GM21526 (cell line): ENCODE measurements at regions not wholly inside any gene's neighbourhood (a gene's known extent, or its start where the extent isn't known, plus 50 kb on each side); places are given as distances from the start of the nearest gene placed in this dataset.

ENCODE experiments used
- ATAC-seq: cut with Tn5 transposase; IDR thresholded peaks from one replicate; pipeline ENCODE4 v1.9.1; 2021; ENCODE audit warnings: moderate library complexity; ENCODE audit not compliant: unreplicated experiment, low FRiP score

DNA sequence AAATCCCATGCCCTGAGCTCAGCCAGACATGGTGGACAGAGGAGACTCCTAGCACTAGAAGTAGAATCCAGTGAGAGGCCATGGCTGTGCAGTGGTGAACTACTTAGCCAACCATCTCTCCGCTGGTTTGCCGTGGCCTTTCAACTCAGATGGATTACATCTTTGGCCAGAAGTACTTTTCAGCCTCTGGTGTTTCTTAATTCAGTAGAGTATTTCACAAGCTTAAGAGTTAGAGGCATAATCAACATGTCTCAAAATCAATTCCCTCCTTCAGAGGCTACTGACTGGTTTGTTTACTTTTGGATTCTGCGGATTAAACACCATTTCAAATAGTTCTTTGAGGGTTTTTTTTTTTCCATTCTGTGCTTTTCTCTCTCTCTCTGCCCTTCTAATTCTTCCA lies 91.1 kb upstream of the PGRMC2 start:
- no peak for ATAC-seq

DNA sequence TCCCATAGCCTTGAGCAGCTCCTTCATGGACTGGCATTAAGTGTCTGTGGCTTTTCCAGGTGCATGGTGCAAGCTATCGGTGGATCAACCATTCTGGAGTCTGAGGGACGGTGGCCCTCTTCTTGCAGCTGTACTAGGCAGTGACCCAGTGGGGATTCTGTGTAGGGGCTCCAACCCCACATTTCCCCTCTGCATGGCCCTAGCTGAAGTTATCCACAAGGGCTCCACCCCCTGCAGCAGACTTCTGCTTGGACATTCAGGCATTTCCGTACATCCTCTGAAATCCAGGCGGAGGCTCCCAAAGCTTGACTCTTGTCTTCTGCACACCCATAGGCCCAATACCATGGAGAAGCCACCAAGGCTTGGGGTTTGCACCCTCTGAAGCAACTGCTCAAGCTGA lies 89.3 kb upstream of the PGRMC2 start:
- no peak for ATAC-seq

DNA sequence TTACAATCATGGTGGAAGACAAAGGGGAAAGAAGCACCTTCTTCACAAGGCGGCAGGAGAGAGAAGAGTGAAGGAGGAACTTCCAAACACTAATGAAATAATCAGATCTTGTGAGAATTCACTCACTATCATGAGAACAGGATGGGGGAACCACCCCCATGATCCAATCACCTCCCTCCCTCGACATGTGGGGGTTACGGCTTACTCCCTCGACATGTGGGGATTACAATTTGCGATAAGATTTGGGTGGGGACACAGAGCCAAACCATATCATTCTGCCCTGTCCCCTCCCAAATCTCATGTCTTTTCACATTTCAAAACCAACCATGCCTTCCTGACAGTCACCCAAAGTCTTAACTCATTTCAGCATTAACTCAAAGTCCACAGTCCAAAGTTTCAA lies 88.7 kb upstream of the PGRMC2 start:
- no peak for ATAC-seq

DNA sequence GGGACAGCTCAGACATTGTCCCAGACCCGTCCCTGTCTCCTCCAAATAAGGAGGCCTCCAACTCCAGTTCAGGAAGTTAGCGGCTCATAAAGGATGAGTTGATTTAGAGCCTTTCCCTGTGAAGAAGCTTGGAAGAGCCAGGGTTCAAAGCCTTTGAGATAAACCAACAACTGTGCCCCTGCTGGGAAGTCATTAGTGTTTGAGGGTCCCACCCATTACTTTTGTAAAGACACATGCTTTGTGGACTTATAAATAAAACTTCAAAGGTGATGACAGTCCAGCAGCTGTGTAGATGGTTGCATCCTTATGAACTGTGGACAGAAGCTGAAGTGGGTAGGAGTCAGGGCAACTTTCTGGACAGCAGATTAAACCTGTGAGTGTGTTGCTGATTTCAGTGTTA lies 86.0 kb upstream of the PGRMC2 start:
- ATAC-seq = no peak

DNA sequence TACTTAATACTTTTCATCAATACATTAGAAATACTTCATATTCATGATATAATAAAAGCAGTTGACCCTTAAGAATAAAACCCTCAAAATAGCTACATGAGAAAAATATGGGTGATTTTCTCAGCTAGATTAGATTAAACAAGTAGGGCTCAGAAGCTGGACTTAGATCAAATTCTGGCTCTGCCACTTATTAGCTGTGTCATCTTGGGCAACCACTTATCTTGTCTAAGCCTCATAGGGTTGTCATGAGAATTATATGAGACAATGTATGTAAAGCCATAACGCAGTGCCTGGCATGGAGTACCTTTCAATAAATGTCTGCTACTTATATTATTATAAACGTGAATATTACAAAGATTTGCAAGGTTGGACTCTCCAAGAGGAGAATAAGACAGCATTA lies 84.3 kb upstream of the PGRMC2 start:
- ATAC-seq = no peak

DNA sequence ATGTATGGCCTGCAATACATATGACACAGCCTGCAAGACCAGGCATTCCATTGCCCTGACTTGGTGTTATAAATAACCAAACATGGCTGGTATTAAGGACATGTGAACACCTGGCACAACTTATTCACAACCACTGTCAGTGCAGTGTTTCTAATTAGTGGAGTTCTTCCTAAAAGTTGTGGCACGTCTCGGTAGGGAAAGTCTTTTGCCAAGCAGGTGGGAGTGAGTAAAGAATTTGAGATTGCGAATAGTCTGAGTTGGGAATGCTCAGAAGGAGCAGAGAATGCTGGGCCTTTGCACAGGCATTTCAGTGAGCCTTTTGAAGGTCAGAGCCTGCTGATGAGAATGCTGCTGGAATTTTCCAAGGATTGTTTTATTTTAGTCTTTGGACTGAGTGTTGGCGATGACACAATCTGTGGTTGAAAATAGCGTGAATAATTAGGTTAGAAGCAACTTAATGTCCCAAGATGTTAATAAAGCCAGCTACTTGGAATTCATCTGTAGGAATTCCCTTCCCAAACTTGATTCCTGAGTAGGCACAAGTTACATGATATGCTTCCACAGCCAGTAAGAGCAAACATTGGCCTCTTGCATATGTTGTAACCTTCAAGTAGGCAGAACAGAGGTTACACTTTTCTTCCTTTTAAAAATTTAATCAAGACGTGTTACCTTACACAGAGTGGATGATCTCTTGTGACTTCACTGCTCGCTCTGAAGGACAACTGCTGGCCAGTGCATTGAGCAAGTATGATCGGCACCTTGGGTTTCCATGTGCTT lies 83.6 kb upstream of the PGRMC2 start:
- ATAC-seq = no peak

DNA sequence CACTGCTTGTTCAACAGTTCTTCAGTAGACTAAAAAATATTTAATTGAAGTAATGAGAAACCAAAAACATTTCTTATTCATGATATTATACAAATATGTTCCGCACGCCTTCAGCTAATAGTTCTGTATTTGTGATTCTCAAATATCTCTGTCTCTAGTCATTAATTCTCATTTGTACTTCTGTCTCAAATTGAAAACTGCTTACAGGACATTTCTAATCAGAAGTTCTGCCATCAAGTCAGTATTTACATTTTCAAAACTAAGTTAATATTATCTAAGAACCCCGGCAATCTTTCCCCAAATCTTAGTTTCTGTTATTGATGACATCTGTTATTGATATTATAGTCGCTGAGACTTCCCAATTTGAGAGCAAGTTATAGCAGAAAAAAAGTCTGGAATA lies 78.6 kb upstream of the PGRMC2 start:
- no peak for ATAC-seq

DNA sequence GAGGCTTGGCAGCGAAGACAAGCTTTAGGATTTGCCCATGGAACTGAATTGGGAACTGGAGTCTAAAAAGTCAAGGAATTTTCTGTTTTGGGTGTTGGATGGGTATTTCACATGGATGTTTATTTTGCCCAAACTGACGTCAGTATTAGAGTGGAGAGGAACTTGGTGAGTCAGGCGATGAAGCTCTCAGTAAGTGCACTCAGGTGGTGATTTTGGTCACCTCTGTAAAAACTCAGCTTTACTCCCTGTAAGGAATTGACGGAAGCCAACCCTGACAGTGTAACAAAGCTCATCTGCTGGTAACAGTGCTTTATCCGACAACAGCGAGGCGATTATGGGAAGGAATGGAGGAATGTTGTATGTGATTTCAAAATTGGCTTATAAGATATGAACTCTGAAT lies 77.0 kb upstream of the PGRMC2 start:
- ATAC-seq = no peak

DNA sequence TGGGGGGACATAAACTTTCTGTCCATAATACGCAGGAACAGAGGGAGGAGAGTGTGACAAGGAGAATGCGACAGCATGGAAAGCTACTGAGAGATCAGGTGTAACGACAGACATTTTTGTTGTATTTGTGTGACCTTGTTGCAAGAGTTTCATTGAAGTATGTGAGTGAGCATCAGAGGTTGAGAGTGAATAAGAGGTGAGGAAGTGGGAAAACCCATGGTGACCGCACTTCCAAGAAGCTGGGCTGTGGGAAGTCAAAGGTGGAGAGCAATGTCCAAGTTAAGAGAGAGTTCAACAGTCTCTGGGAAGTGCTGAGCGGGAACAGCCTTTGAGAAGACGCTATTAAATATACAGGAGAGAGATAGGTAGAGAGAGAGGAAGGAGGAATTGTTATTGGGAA lies 76.4 kb upstream of the PGRMC2 start:
- ATAC-seq = no peak

DNA sequence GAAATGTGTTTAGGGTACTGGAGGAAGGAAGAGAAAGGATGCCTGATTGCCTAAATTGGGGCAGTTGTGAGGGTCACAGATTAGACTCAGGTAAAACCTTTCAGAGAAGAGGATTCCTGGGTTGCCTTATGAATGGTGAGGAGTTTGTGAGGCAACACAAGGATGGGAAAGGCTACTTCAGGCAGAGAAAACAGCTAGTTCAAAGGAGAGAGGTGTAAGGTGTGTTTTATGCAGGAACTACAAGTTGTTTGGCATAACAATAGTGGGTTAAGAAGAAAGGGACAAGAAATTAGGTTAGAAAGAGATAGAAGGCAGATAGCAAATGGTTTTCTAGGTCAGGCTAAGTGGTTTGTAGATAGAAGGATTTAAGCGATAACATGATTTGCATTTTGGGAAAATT lies 75.1 kb upstream of the PGRMC2 start:
- no peak for ATAC-seq

DNA sequence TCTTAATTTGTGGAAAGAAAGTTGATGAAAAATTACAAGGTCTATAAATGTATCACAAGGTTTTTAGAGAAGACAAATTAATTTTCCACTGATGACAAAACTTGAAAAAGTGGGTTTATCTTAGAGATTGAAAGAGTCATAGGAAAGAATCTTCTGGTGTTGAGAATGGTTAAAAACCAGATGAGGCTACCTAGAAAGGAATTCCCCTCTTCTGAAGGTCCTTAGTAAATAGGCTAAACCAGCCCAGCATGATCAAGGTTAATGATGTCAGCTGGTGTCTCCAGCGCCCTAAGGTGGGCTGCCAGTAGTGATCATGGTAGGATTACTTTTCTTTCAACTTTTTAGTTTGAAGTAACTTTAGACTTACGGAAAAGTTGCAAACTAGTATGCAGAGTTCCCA lies 71.8 kb upstream of the PGRMC2 start:
- ATAC-seq = no peak

DNA sequence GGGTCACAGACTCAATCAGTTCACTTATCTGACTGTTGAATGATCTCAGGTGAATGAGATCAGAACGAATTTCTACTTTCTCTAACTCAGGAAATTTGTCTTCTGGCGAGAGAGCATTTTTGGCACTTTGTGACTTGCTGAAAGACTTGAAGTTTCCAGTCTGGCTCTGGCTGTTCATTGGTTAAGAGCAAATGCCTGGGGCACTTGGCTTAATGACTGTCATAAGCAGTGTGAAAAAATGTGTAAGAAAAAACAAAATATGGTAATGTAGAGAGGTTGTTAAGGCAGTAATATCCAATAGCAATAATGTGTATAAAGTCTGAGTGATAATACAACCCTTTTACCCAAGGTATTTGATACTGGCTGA lies 71.3 kb upstream of the PGRMC2 start:
- no peak for ATAC-seq

DNA sequence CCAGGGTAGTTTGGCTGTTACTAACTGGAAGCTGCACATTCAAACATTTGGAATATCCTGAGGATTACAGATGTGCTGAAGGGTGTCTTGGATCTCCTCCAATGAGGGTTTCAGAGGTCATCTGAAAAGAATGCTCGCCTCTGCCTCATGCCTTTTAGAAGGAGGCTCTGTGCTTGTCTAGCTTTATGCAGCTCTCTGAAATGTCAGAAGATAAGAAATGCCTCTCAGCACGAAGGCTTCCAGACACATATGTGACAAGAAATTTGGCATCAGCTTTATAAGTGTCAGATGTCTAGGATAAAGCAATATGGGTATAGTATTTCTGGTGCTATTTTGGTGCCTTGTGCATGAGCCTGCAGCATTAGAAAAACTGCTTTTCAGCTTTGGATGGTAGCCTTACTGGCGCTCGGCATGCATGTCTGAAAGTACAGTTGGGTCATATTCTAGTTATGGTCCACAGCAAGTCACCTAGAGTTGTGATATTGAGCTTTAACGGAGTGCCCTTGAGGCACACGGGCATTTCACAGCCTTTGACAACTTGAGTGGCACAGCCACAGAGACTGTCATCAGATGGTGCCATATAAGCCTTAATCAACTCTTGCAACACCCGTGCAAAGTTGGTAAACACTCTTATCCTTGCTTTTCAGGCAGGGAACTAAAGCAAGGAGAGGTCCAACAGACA lies 70.8 kb upstream of the PGRMC2 start:
- ATAC-seq = no peak

DNA sequence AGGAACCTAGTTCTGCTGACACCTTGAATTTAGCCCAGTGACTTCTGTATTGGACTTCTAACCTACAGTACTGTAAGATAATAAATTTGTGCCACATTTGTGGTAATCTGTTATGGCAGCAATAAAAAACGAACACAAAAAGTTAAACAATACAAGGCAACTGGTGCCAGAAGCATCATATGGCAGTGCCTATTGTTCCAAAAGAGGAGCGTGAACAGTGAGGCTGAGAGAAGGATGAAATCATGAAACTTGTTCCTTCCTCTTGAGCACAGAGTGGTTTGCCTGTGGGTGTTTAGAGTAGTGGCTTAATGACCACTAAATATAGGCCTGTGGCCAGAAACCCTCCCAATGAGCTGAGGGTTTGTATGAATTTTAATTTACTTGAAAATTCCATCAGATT lies 69.7 kb upstream of the PGRMC2 start:
- no peak for ATAC-seq

DNA sequence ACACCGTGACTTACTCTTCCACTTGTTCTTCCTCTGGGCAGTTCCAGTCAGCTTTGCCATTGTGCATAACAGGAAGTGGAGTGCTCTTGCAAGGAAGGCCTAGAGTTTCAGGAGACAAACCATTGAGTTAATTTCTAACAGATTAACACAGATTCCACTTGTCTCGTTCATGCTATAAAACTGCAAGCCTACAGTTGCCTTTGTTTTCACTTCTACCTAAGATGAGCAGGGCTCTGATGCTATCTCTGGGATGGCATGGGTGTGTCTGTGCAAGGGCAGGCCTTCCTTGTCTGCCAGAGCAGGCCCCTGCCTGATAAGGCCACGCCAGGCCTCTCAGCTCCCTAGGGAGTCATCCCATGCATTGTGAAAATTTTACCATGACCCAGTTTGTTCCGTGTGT lies 67.7 kb upstream of the PGRMC2 start:
- no peak for ATAC-seq

DNA sequence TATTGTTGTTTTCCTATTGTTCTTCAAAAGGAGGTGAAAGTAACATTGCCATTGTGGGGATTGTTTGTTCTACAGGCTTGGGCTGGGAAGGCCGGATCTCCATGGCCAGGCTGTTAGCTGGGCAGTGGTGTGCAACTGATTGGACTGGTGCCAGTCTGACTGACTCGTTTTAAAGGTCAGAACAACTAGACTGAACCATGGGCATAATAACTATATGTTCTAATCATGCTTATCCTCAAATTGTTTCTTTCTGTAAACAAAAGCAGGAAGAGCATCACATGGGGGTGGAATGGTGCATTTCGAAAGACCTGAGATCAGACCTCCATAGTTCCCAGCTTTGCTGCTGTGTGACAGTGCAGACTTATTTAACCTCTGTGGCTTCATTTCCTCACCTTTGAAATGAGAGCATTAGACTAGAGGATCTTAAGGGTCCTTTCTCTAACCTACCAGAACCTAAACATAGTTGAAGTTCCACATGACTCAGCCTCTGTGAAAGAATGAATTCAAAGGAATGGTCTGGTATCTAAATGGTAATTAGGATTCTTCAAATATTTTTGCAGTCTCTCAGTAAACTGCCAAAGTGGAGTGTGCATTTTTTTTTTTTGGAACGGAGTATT lies 66.7 kb upstream of the PGRMC2 start:
- ATAC-seq = no peak

DNA sequence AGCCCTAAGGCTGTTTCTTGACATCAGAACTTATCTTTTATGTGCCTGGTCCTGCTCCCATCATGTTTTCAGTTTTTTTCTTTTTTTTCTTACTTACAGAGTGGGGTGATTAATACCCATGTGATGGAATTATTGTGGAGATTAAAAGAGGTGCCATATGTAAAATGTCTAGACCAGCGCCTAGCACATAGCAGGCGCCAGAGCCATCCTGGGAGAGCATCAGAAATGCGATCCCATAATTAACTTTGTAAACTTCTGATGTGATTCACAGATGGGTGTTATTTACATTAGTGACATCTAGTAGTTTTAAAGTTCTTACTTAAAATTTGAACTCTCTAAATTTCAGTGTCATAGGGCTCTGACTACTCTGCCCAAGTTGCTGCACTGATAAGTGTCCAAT lies 66.2 kb upstream of the PGRMC2 start:
- no peak for ATAC-seq

DNA sequence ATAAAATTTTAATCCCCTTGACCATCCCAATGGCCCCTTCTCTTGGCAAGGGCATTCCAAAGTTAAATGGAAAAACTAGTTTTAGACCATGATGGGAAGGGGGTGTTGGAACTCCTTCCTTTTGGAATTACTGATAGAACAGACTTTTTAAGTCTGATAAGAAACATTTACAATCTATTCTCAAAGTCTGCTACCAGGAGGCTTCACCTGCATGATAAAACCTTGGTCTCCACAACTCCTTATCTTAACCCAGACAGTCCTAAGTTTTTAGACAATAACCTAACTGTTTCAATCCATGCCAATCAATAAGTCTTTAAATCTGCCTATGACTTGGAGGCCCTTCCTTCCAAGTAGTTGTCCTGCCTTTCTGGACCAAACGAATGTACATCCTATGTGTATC lies 63.9 kb upstream of the PGRMC2 start:
- no peak for ATAC-seq

DNA sequence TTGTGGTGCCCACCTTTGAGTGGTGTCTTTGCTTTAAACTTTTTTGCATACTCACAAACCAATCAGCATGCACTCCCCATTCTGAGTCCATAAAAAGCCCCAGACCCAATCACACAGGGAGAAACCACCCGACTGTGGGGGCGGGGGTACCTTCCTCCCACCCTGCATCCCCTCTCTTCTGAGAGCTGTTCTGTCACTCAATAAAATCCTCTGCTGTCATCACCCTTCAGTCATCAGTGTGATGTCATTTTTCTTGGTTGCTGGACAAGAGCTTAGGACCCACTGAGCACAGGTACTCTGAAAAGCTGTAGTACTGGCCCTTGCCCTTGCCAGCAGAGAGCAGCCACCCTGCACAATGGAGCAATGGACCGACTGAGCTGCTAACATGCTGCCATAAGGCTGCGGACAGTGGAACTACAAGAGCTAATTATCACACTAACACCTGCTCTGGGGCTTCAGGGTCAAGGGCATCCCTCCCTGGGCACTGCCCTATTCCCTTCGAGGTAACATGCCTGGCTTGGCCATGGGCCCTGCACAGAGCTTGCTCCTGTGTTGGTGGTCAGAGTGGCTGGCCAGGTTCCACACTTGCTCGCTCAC lies 62.9 kb upstream of the PGRMC2 start:
- ATAC-seq = no peak

DNA sequence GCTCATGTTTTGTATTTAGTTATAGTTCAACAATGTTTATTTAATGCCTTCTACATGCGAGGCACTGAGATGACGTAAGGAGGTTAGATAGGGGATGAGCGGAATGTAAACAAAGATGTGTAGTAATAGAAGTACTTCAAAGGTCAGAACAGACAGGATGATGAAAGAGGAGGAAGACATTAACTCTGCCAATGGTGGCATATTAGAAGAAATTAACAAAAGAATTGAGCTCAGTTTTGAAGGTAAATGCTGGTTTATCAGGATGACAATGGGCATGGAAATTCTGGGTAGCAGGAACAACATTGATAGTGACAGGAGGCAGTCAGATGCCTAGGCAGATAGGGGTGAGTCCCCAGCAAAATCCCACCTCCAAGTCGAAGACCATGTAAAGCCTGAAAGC lies 62.3 kb upstream of the PGRMC2 start:
- no peak for ATAC-seq

DNA sequence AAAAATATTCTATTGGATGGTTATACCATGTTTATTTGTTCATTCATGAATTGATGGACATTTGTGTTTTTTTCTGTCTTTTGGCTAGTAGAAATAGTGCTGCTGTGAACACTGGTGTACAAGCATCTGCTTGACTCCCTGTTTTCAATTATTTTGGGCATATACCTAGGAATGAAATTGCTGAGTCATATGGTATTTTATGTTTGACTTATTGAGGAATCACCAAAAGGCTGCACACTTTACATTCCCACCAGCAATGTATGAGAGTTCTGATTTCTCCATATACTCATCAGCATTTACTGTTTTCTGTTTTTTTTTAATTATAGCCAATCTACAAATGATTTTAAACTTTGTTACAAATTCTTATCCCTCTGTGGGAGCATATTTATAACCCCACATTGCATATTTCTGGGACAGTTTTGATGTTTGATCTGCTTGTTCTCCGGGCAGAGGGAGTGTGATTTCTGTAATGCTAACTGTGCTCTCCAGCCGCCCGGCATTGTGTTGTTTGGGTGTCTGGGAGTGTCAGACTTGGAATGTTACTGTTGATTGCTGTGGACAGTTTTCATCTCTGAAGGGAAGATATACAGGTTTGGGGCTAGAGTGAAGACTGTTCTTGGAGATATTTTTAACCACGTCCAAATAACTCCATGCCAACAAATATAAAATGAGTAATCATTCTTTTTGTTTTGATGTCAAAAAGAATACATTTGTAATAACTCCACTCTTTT lies 60.5 kb upstream of the PGRMC2 start:
- no peak for ATAC-seq
